Liver (tissue), 8 donors: ENCODE measurements at regions not wholly inside any gene's neighbourhood (a gene's known extent, or its start where the extent isn't known, plus 50 kb on each side); places are given as distances from the start of the nearest gene placed in this dataset.
"Not testable (repeated sequence)": the region's sequence is repeated elsewhere in the genome, so short reads cannot be mapped to it uniquely, and the experiment has no call there.

Experiments
- DNase-seq: peaks from one replicate; pipeline ENCODE4 v3.0.0-alpha.2; 2017; ENCODE audit warnings: low spot score
- H3K27ac ChIP-seq, 2 donors: one replicate each; pipeline ENCODE4 v1.7.0; 2013; ENCODE audit warnings: inconsistent platforms in 2 of 2, low read length in 2 of 2, control low read depth in 1 of 2, low read depth in 1 of 2, mild to moderate bottlenecking in 1 of 2
- H3K27me3 ChIP-seq, 4 donors: one replicate each; pipeline versions ENCODE4 v1.6.1 to v1.7.0; 2013; ENCODE audit warnings: low read length in 3 of 4, inconsistent platforms in 1 of 4, mild to moderate bottlenecking in 1 of 4, moderate library complexity in 1 of 4; ENCODE audit not compliant: control insufficient read depth in 4 of 4, insufficient read depth in 4 of 4
- H3K36me3 ChIP-seq, 4 donors: one replicate each; pipeline versions ENCODE4 v1.6.1 to v1.7.0; 2013; ENCODE audit warnings: low read length in 3 of 4, mild to moderate bottlenecking in 3 of 4, low read depth in 1 of 4, moderate library complexity in 1 of 4; ENCODE audit not compliant: control insufficient read depth in 4 of 4, insufficient read depth in 3 of 4
- H3K4me1 ChIP-seq, 4 donors: one replicate each; pipeline versions ENCODE4 v1.6.1 to v1.7.0; 2013; ENCODE audit warnings: low read length in 3 of 4, mild to moderate bottlenecking in 3 of 4, moderate library complexity in 1 of 4; ENCODE audit not compliant: control insufficient read depth in 4 of 4, insufficient read depth in 4 of 4
- H3K4me3 ChIP-seq, 3 donors: one replicate each; pipeline versions ENCODE4 v1.6.1 to v1.7.0; 2013; ENCODE audit warnings: low read length in 3 of 3, control low read depth in 1 of 3, low read depth in 1 of 3, mild to moderate bottlenecking in 1 of 3
- H3K9ac ChIP-seq, 2 donors: one replicate each; pipeline ENCODE4 v1.7.0; 2013; ENCODE audit warnings: low read length in 2 of 2, mild to moderate bottlenecking in 2 of 2, moderate library complexity in 2 of 2, control low read depth in 1 of 2, low read depth in 1 of 2
- H3K9me3 ChIP-seq, 4 donors: one replicate each; pipeline versions ENCODE4 v1.6.1 to v1.7.0; 2013; ENCODE audit warnings: low read length in 3 of 4; ENCODE audit not compliant: control insufficient read depth in 4 of 4
- ATF3 ChIP-seq: IDR thresholded peaks from 2 replicates; pipeline ENCODE4 v1.6.1; 2016; ENCODE audit warnings: antibody characterized with exemption
- CTCF ChIP-seq: fragments of 150-350 bp; IDR thresholded peaks from 2 replicates; pipeline ENCODE4 v1.5.1; 2017; ENCODE audit warnings: improper control_type of control experiment, low read depth, low read length; ENCODE audit not compliant: missing input control
- EGR1 ChIP-seq, 2 donors: IDR thresholded peaks; 2 replicates each; pipeline ENCODE4 v1.6.1; 2016 to 2018; ENCODE audit warnings: antibody characterized with exemption in 2 of 2, low read depth in 2 of 2
- FOXA1 ChIP-seq: IDR thresholded peaks from 2 replicates; pipeline ENCODE4 v1.6.1; 2016; ENCODE audit warnings: antibody characterized with exemption
- GABPA ChIP-seq, 2 donors: IDR thresholded peaks in 1 of 2; conservative IDR thresholded peaks in 1 of 2; 2 replicates each; pipeline ENCODE4 v1.6.1; 2016; ENCODE audit warnings: antibody characterized with exemption in 2 of 2, mild to moderate bottlenecking in 1 of 2, moderate library complexity in 1 of 2
- HNF4A ChIP-seq, 2 donors: conservative IDR thresholded peaks; 2 replicates each; pipeline ENCODE4 v1.6.1; 2016; ENCODE audit warnings: antibody characterized with exemption in 2 of 2, mild to moderate bottlenecking in 2 of 2
- HNF4G ChIP-seq: IDR thresholded peaks from 2 replicates; pipeline ENCODE4 v1.6.1; 2016; ENCODE audit warnings: antibody characterized with exemption
- JUND ChIP-seq, 2 donors: IDR thresholded peaks; 2 replicates each; pipeline ENCODE4 v1.6.1; 2016; ENCODE audit warnings: antibody characterized with exemption in 2 of 2
- MAX ChIP-seq: IDR thresholded peaks from 2 replicates; pipeline ENCODE4 v1.6.1; 2016; ENCODE audit warnings: antibody characterized with exemption
- NR2F2 ChIP-seq: IDR thresholded peaks from 2 replicates; pipeline ENCODE4 v1.6.1; 2016; ENCODE audit warnings: antibody characterized with exemption
- REST ChIP-seq: IDR thresholded peaks from 2 replicates; pipeline ENCODE4 v1.6.1; 2016; ENCODE audit warnings: antibody characterized with exemption, mild to moderate bottlenecking
- RXRA ChIP-seq, 2 donors: IDR thresholded peaks; 2 replicates each; pipeline ENCODE4 v1.6.1; 2017 to 2018; ENCODE audit warnings: antibody characterized with exemption in 2 of 2, mild to moderate bottlenecking in 1 of 2
- SP1 ChIP-seq: IDR thresholded peaks from 2 replicates; pipeline ENCODE4 v1.6.1; 2018; ENCODE audit warnings: antibody characterized with exemption, mild to moderate bottlenecking
- TAF1 ChIP-seq: conservative IDR thresholded peaks from 2 replicates; pipeline ENCODE4 v1.6.1; 2016; ENCODE audit warnings: antibody characterized with exemption, mild to moderate bottlenecking
- YY1 ChIP-seq: IDR thresholded peaks from 2 replicates; pipeline ENCODE4 v1.6.1; 2016; ENCODE audit warnings: antibody characterized with exemption, mild to moderate bottlenecking
- ZBTB33 ChIP-seq: IDR thresholded peaks from 2 replicates; pipeline ENCODE4 v1.6.1; 2016; ENCODE audit warnings: antibody characterized with exemption
- WGBS: extraction: QIAGEN DNeasy Blood & Tissue Kit; methylation state at CpG from one replicate; pipeline ENCODE4 v1.1.7; 2013; 5-methylcytosine and 5-hydroxymethylcytosine counted together
- donor health status: healthy.
- donor health status: healthy.
- donor health status: healthy.
- donor health status: healthy.
- donor health status: healthy.

- no peak overlapping the region for H3K27ac ChIP-seq
- 77% methylated on average over 4 of the region's 4 CpGs for WGBS
- H3K4me1 ChIP-seq, result no peaks in the 10 kb centered on the region
These were observed 68.9 kb upstream of the HNF1B start for GRCh38 chr17:37813751-37814150.

GRCh38 chr17:37808846-37809245, 64.0 kb upstream of the HNF1B start:
- H3K27ac ChIP-seq, H3K36me3 ChIP-seq, H3K4me3 ChIP-seq, H3K9me3 ChIP-seq, DNase-seq, H3K9ac ChIP-seq, H3K27me3 ChIP-seq, H3K4me1 ChIP-seq: not testable (repeated sequence)
- 93% methylated on average over 7 of the region's 7 CpGs for WGBS

More at GRCh38 chr17:37813751-37814150, 68.9 kb upstream of the HNF1B start:
- Histone ChIP-seq H3K4me3 (no peak overlapping the region), H3K27me3 (no peaks in the 10 kb centered on the region), H3K9me3 (no peaks in the 10 kb centered on the region), H3K9ac (no peak overlapping the region), H3K36me3 (no peaks in the 10 kb centered on the region)
- no peak for TF ChIP-seq MAX
- TF ChIP-seq YY1, result no peak
- no peak for TF ChIP-seq HNF4A (conservative IDR thresholded peaks at IDR 0.05)
- no peak for TF ChIP-seq JUND (IDR thresholded peaks at IDR 0.05)
- TF ChIP-seq FOXA1, result no peak
- TF ChIP-seq GABPA (IDR thresholded peaks at IDR 0.05 in 1 of 2, conservative IDR thresholded peaks at IDR 0.05 in 1 of 2), result no peak
- no peak for TF ChIP-seq RXRA (IDR thresholded peaks at IDR 0.05)
- TF ChIP-seq CTCF, result no peak
- no peak for TF ChIP-seq TAF1
- TF ChIP-seq NR2F2, result no peak
- no peak for TF ChIP-seq SP1
- no peak for DNase-seq

GRCh38 chr17:37802712-37803416, 58.0 kb upstream of the HNF1B start:
- H3K36me3 ChIP-seq, result no peaks in the 10 kb centered on the region
- H3K9me3 ChIP-seq, result no peaks in the 10 kb centered on the region
- no peak overlapping the region for H3K9ac ChIP-seq
- H3K27ac ChIP-seq, result peak overlapping the region; percentile 19 to 66
- no peaks in the 10 kb centered on the region for H3K27me3 ChIP-seq
- H3K4me1 ChIP-seq, result peaks cover 0 to 12% (median 11%) of the 10 kb centered on the region in 4 donors
- no peak overlapping the region for H3K4me3 ChIP-seq
- 2% methylated on average over 1 of the region's 1 CpG for WGBS
- DNase-seq, result no peak
- no peak for TF ChIP-seq EGR1 (IDR thresholded peaks at IDR 0.05; ENCODE audit: low read depth in 2 of 2)
- no peak for TF ChIP-seq ZBTB33
- no peak for TF ChIP-seq ATF3
- TF ChIP-seq MAX, result no peak
- TF ChIP-seq REST, result no peak
- TF ChIP-seq HNF4G, result peak; percentile 50
- no peak for TF ChIP-seq JUND (IDR thresholded peaks at IDR 0.05)
- TF ChIP-seq FOXA1, result no peak
- peak; percentile 45 for TF ChIP-seq SP1
- TF ChIP-seq TAF1, result no peak
- no peak for TF ChIP-seq NR2F2
- TF ChIP-seq RXRA (IDR thresholded peaks at IDR 0.05), result peak; percentile 22 to 41
- TF ChIP-seq CTCF, result peak; percentile 26
- no peak for TF ChIP-seq GABPA (IDR thresholded peaks at IDR 0.05 in 1 of 2, conservative IDR thresholded peaks at IDR 0.05 in 1 of 2)
